Daoy (cell line): ENCODE measurements at regions not wholly inside any gene's neighbourhood (a gene's known extent, or its start where the extent isn't known, plus 50 kb on each side); places are given as distances from the start of the nearest gene placed in this dataset.
"Not testable (repeated sequence)": the region's sequence is repeated elsewhere in the genome, so short reads cannot be mapped to it uniquely, and the experiment has no call there.

Experiments
- DNase-seq: peaks from one replicate; pipeline ENCODE4 v3.0.0-alpha.2; 2015; ENCODE audit warnings: low read depth

GRCh38 chr1:221969298-221969858, 227.5 kb upstream of the DUSP10 start:
- DNase-seq, result not testable (repeated sequence)

- DNase-seq, result not testable (repeated sequence)
Measured at GRCh38 chr1:221967538-221967937, 225.6 kb upstream of the DUSP10 start.

- not testable (repeated sequence) for DNase-seq
Measured at GRCh38 chr1:221966888-221967287, 225.0 kb upstream of the DUSP10 start.

GRCh38 chr1:221965891-221966290, 224.0 kb upstream of the DUSP10 start:
- not testable (repeated sequence) for DNase-seq

GRCh38 chr1:221965252-221965651, 223.4 kb upstream of the DUSP10 start:
- no peak for DNase-seq

GRCh38 chr1:221963742-221964141, 221.9 kb upstream of the DUSP10 start:
- no peak for DNase-seq

GRCh38 chr1:221962385-221962784, 220.5 kb upstream of the DUSP10 start:
- no peak for DNase-seq

- peak; percentile 79 for DNase-seq
Measured at GRCh38 chr1:221961532-221962292, 219.8 kb upstream of the DUSP10 start.

- DNase-seq, result peak; percentile 22
Measured at GRCh38 chr1:221958161-221958562, 216.3 kb upstream of the DUSP10 start.

- DNase-seq, result not testable (repeated sequence)
Measured at GRCh38 chr1:221957350-221957749, 215.5 kb upstream of the DUSP10 start.

- no peak for DNase-seq
Measured at GRCh38 chr1:221949996-221950395, 208.1 kb upstream of the DUSP10 start.

- no peak for DNase-seq
Measured at GRCh38 chr1:221948459-221948858, 206.6 kb upstream of the DUSP10 start.

- no peak for DNase-seq
Measured at GRCh38 chr1:221947731-221948130, 205.8 kb upstream of the DUSP10 start.

GRCh38 chr1:221946768-221947167, 204.9 kb upstream of the DUSP10 start:
- DNase-seq, result no peak

GRCh38 chr1:221945669-221946068, 203.8 kb upstream of the DUSP10 start:
- no peak for DNase-seq

- no peak for DNase-seq
Measured at GRCh38 chr1:221944247-221944870, 202.5 kb upstream of the DUSP10 start.

- DNase-seq, result no peak
Measured at GRCh38 chr1:221940631-221941030, 198.7 kb upstream of the DUSP10 start.

- no peak for DNase-seq
Measured at GRCh38 chr1:221939607-221940006, 197.7 kb upstream of the DUSP10 start.

- DNase-seq, result no peak
Measured at GRCh38 chr1:221937155-221937953, 195.5 kb upstream of the DUSP10 start.

- DNase-seq, result no peak
Measured at GRCh38 chr1:221933814-221934213, 191.9 kb upstream of the DUSP10 start.

- no peak for DNase-seq
Measured at GRCh38 chr1:221926441-221926840, 184.6 kb upstream of the DUSP10 start.

GRCh38 chr1:221925947-221926346, 184.1 kb upstream of the DUSP10 start:
- DNase-seq, result no peak
